Mesothelial cell of epicardium (in vitro differentiated cells): ENCODE measurements at regions not wholly inside any gene's neighbourhood (a gene's known extent, or its start where the extent isn't known, plus 50 kb on each side); places are given as distances from the start of the nearest gene placed in this dataset.

Experiments used
- DNase-seq, 2 experiments: peaks; one replicate each; pipeline ENCODE4 v3.0.0; 2021; ENCODE audit warnings: low spot score in 2 of 2; ENCODE audit not compliant: unreplicated experiment in 2 of 2
- H3K27ac Mint-ChIP-seq: 2 replicates; pipeline ENCODE4 v1.8.0; 2021; ENCODE audit warnings: mixed read lengths
- H3K27me3 Mint-ChIP-seq: 2 replicates; pipeline ENCODE4 v1.8.0; 2021; ENCODE audit warnings: low read depth, mixed read lengths
- H3K36me3 Mint-ChIP-seq: 2 replicates; pipeline ENCODE4 v1.8.0; 2021; ENCODE audit warnings: mixed read lengths
- H3K4me1 Mint-ChIP-seq: 2 replicates; pipeline ENCODE4 v1.8.0; 2021; ENCODE audit warnings: mixed read lengths
- H3K4me3 Mint-ChIP-seq: 2 replicates; pipeline ENCODE4 v1.8.0; 2021; ENCODE audit warnings: mild to moderate bottlenecking, moderate library complexity, mixed read lengths
- H3K9me3 Mint-ChIP-seq: 2 replicates; pipeline ENCODE4 v1.8.0; 2021; ENCODE audit warnings: mixed read lengths
- TF ChIP-seq, protein P1 (sequence below): fragments of 200-600 bp; sonication (generic); IDR thresholded peaks from one replicate; pipeline ENCODE4 v1.5.0; 2021; ENCODE audit warnings: antibody characterized with exemption; ENCODE audit not compliant: unreplicated experiment

DNA sequence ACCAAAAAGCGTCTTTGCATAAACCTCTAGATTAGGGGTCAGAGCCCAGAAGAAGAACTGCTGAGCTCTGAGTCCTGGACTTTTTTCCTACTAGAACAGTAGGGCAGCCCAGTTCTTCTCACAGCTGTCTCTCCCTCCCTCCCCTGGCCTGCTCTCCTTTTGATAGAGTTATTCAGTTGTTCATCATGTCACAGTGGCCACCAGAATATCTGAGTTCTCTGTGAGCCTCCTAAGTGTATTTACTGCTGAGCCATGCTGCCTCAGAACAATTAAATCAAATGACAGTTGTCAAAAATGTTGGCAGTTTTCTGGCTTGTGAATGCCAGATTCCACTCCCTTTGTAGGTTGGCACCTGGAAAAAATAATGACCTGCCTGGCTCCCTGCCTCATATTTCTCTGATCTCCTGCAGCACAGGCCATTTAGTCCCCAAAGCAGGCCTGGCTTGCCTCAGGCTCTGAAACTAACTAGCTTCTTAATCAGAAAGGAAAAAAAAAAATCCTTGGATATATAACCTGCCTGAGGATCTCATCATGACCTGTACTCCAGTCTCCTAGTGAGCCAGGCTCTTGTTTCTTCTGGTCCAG is 377.4 kb upstream of the LARGE1 start:
- DNase-seq: no peak
- Mint-ChIP-seq H3K4me1 (no peaks in the 10 kb centered on the region), H3K27ac (no peak overlapping the region), H3K9me3 (no peaks in the 10 kb centered on the region), H3K36me3 (no peaks in the 10 kb centered on the region), H3K4me3 (no peak overlapping the region), H3K27me3 (peaks cover 1% of the 10 kb centered on the region)
- TF ChIP-seq, protein P1, sequence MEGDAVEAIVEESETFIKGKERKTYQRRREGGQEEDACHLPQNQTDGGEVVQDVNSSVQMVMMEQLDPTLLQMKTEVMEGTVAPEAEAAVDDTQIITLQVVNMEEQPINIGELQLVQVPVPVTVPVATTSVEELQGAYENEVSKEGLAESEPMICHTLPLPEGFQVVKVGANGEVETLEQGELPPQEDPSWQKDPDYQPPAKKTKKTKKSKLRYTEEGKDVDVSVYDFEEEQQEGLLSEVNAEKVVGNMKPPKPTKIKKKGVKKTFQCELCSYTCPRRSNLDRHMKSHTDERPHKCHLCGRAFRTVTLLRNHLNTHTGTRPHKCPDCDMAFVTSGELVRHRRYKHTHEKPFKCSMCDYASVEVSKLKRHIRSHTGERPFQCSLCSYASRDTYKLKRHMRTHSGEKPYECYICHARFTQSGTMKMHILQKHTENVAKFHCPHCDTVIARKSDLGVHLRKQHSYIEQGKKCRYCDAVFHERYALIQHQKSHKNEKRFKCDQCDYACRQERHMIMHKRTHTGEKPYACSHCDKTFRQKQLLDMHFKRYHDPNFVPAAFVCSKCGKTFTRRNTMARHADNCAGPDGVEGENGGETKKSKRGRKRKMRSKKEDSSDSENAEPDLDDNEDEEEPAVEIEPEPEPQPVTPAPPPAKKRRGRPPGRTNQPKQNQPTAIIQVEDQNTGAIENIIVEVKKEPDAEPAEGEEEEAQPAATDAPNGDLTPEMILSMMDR: no peak

GRCh38 chr22:34299496-34299895 is 379.2 kb upstream of the LARGE1 start:
- H3K9me3 Mint-ChIP-seq: no peaks in the 10 kb centered on the region
- no peaks in the 10 kb centered on the region for H3K36me3 Mint-ChIP-seq
- no peaks in the 10 kb centered on the region for H3K4me1 Mint-ChIP-seq
- H3K4me3 Mint-ChIP-seq: no peak overlapping the region
- no peak for DNase-seq
- peaks cover 3% of the 10 kb centered on the region for H3K27me3 Mint-ChIP-seq
- TF ChIP-seq, protein P1: no peak
- H3K27ac Mint-ChIP-seq: no peak overlapping the region

GRCh38 chr22:34301569-34301968 is 381.3 kb upstream of the LARGE1 start:
- TF ChIP-seq, protein P1: no peak
- Mint-ChIP-seq H3K36me3 (no peaks in the 10 kb centered on the region), H3K27me3 (peaks cover 5% of the 10 kb centered on the region), H3K27ac (no peak overlapping the region), H3K9me3 (peaks cover 3% of the 10 kb centered on the region), H3K4me1 (no peaks in the 10 kb centered on the region), H3K4me3 (no peak overlapping the region)
- DNase-seq: no peak

DNA sequence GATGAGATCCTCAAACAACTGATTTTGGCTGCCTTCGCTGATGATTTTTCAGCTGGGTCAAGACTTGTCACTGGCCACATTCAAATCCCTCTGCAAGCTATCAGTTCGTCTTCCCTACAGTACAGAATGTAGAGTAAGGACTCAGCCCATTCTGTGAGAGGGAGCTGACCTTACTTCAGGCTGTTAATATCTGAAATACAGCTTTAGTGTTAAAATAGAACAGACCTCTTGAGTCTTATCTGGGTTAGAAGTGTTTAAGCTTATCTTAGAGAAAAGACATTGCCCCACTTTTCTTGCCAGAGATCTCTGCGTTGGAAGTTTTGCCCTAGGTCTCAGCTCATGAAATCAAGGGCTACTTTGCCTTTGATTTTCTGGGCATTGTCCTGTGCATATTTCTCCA is 383.4 kb upstream of the LARGE1 start:
- TF ChIP-seq, protein P1: no peak
- Mint-ChIP-seq H3K4me3 (no peak overlapping the region), H3K36me3 (no peaks in the 10 kb centered on the region), H3K9me3 (peaks cover 11% of the 10 kb centered on the region), H3K27ac (no peak overlapping the region), H3K27me3 (peaks cover 5% of the 10 kb centered on the region), H3K4me1 (no peaks in the 10 kb centered on the region)
- no peak for DNase-seq

GRCh38 chr22:34306361-34306760 is 386.1 kb upstream of the LARGE1 start:
- peaks cover 11% of the 10 kb centered on the region for H3K9me3 Mint-ChIP-seq
- H3K27ac Mint-ChIP-seq: no peak overlapping the region

More at GRCh38 chr22:34306361-34306760, 386.1 kb upstream of the LARGE1 start:
- no peaks in the 10 kb centered on the region for H3K4me1 Mint-ChIP-seq
- no peak for DNase-seq
- H3K4me3 Mint-ChIP-seq: no peak overlapping the region
- no peaks in the 10 kb centered on the region for H3K36me3 Mint-ChIP-seq
- TF ChIP-seq, protein P1: no peak
- H3K27me3 Mint-ChIP-seq: peaks cover 5% of the 10 kb centered on the region
